ENCODE measurements at regions not wholly inside any gene's neighbourhood (a gene's known extent, or its start where the extent isn't known, plus 50 kb on each side); places are given as distances from the start of the nearest gene placed in this dataset.

DNA sequence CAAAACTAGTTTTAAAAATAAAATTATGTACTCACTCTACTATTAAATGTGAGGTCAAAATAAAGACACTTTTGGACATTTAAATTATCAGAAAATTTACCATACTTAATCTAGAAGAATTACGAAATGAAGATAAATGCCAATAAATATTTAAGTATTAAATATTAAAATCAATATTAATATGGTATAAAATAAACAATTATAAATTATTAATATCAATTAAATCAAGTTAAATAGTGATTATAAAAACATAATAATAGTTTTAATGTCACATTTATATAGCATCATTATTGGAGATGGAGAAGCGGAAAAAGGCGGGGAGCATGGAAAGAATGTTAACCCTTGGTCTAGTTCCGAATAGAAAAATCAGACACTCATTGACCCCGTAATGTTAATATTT, 224.3 kb upstream of the MDGA2 start (continued):
- TF ChIP-seq NRF1 (IDR thresholded peaks at IDR 0.05; ENCODE audit: low read depth, low read length) (no peak), RAD21 (IDR thresholded peaks at IDR 0.05; ENCODE audit: low read length) (no peak), SMC3 (IDR thresholded peaks at IDR 0.05; ENCODE audit: low read depth, low read length) (no peak)

DNA sequence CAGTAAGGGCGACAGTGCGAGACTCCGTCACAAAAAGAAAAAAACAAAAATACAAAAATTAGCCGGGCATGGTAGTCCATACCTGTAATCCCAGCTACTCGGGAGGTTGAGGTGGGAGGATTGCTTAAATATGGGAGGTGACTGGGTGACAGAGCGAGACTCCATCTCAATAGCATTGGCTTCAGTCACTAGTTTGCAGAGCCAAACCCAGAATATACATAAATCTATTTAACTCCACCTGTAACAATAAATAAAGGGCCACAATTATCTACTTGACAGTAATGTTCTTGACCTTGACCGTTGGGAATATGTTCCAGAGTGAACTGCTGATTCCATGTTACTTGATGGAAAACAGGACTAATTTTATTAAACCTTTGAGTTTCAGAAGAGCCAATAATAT, 198.9 kb upstream of the MDGA2 start:
- CTCF ChIA-PET = no interaction called here
- no peak overlapping the region for H3K4me2 ChIP-seq
- H3K9me2 ChIP-seq = no peaks in the 10 kb centered on the region
- no peaks in the 10 kb centered on the region for H3K36me3 ChIP-seq (replicated peaks in 1 of 2; ENCODE audit: control insufficient read depth in 1 of 2, insufficient read depth in 2 of 2, low read length in 1 of 2)
- no peaks in the 10 kb centered on the region for H3F3A ChIP-seq (replicated peaks; ENCODE audit: insufficient read depth)
- H2AFZ ChIP-seq (ENCODE audit: low read depth) = no peak overlapping the region
- no peaks in the 10 kb centered on the region for H3K79me2 ChIP-seq (ENCODE audit: insufficient read depth)
- H3K27ac ChIP-seq (ENCODE audit: low read depth in 2 of 2, low read length in 1 of 2) = no peak overlapping the region
- POLR2A ChIA-PET = no interaction called here
- no peaks in the 10 kb centered on the region for H3K4me1 ChIP-seq (ENCODE audit: control insufficient read depth in 1 of 2, insufficient read depth in 2 of 2, low read depth in 1 of 2, low read length in 1 of 2)
- no peak overlapping the region for H3K4me3 ChIP-seq (ENCODE audit: low read depth in 2 of 2, low read length in 1 of 2)
- no peaks in the 10 kb centered on the region for H3K9me3 ChIP-seq
- no peak for DNase-seq
- H4K20me1 ChIP-seq (ENCODE audit: insufficient read depth) = no peaks in the 10 kb centered on the region
- no peak overlapping the region for H3K9ac ChIP-seq
- no peaks in the 10 kb centered on the region for H3K27me3 ChIP-seq (ENCODE audit: insufficient read depth)
- 42% methylated on average over 7 of the region's 7 CpGs for WGBS (ENCODE audit: low lambda C conversion rate)
- TF ChIP-seq, protein P1, sequence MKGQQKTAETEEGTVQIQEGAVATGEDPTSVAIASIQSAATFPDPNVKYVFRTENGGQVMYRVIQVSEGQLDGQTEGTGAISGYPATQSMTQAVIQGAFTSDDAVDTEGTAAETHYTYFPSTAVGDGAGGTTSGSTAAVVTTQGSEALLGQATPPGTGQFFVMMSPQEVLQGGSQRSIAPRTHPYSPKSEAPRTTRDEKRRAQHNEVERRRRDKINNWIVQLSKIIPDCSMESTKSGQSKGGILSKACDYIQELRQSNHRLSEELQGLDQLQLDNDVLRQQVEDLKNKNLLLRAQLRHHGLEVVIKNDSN (IDR thresholded peaks at IDR 0.05; ENCODE audit: borderline replicate concordance, low read depth) = no peak
- TF ChIP-seq MEF2A (IDR thresholded peaks at IDR 0.05; ENCODE audit: borderline replicate concordance, low read depth) (no peak), RCOR1 (IDR thresholded peaks at IDR 0.05; ENCODE audit: low read length) (no peak), POLR2AphosphoS5 (IDR thresholded peaks at IDR 0.05; ENCODE audit: low read depth, low read length) (no peak), SIN3A (IDR thresholded peaks at IDR 0.05; ENCODE audit: borderline replicate concordance, low read depth, low read length) (no peak), JUND (IDR thresholded peaks at IDR 0.05) (no peak), FOXJ3 (CRISPR knock-in tag; IDR thresholded peaks at IDR 0.05) (no peak), FOSL2 (IDR thresholded peaks at IDR 0.05; ENCODE audit: borderline replicate concordance, low read depth) (no peak), EP300 (IDR thresholded peaks at IDR 0.05; ENCODE audit: borderline replicate concordance in 1 of 2, low read depth in 1 of 2, low read length in 1 of 2) (no peak), RXRA (IDR thresholded peaks at IDR 0.05; ENCODE audit: borderline replicate concordance, low read depth) (no peak), CHD2 (IDR thresholded peaks at IDR 0.05; ENCODE audit: low read length, partially characterized antibody) (no peak), MXI1 (IDR thresholded peaks at IDR 0.05; ENCODE audit: low read depth, low read length) (no peak), GATA2 (CRISPR knock-in tag; IDR thresholded peaks at IDR 0.05) (no peak), SMC3 (IDR thresholded peaks at IDR 0.05; ENCODE audit: low read depth, low read length) (no peak), NRF1 (IDR thresholded peaks at IDR 0.05; ENCODE audit: low read depth, low read length) (no peak), EZH2phosphoT487 (IDR thresholded peaks at IDR 0.05; ENCODE audit: borderline replicate concordance, low read depth) (no peak), TCF12 (IDR thresholded peaks at IDR 0.05) (no peak)
- TF ChIP-seq, protein P2, sequence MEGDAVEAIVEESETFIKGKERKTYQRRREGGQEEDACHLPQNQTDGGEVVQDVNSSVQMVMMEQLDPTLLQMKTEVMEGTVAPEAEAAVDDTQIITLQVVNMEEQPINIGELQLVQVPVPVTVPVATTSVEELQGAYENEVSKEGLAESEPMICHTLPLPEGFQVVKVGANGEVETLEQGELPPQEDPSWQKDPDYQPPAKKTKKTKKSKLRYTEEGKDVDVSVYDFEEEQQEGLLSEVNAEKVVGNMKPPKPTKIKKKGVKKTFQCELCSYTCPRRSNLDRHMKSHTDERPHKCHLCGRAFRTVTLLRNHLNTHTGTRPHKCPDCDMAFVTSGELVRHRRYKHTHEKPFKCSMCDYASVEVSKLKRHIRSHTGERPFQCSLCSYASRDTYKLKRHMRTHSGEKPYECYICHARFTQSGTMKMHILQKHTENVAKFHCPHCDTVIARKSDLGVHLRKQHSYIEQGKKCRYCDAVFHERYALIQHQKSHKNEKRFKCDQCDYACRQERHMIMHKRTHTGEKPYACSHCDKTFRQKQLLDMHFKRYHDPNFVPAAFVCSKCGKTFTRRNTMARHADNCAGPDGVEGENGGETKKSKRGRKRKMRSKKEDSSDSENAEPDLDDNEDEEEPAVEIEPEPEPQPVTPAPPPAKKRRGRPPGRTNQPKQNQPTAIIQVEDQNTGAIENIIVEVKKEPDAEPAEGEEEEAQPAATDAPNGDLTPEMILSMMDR (IDR thresholded peaks at IDR 0.05) = no peak

Measured in SK-N-SH (cell line).